AG10803 (cell line): ENCODE measurements at regions not wholly inside any gene's neighbourhood (a gene's known extent, or its start where the extent isn't known, plus 50 kb on each side); places are given as distances from the start of the nearest gene placed in this dataset.

Experiments
- DNase-seq: peaks from one replicate; pipeline ENCODE4 v3.0.0; 2010; ENCODE audit warnings: low read depth
- H3K4me3 ChIP-seq: 2 replicates; pipeline ENCODE4 v1.5.1; 2011; ENCODE audit warnings: mild to moderate bottlenecking, low read length, control low read depth
- CTCF ChIP-seq: conservative IDR thresholded peaks from 2 replicates; pipeline ENCODE4 v1.5.1; 2011; ENCODE audit warnings: mild to moderate bottlenecking, low read length, control low read depth, inconsistent platforms

- DNase-seq, result no peak
- no peak overlapping the region for H3K4me3 ChIP-seq
Observed at GRCh38 chr3:59121346-59122144, 71.7 kb upstream of the CFAP20DC start.

DNA sequence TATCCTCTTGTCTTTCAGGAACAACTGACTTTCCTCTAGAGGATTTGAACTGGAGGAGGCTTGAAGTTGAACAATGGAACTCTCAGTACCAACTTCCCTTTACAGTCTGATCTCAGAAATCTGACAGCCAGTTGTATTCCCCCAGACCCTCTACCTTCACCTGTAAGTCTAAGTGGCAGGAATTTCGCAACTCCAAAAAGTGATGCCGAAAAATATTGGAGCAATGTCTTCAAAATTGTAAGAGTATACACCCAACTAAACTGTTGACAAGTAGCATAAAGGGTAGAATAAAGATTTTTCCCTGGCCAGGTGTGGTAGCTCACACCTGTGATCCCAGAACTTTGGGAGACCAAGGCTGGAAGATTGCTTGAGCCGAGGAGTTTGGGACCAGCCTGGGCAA is 69.1 kb upstream of the CFAP20DC start:
- H3K4me3 ChIP-seq, result no peak overlapping the region
- TF ChIP-seq CTCF, result no peak
- no peak for DNase-seq

More at GRCh38 chr3:59121346-59122144, 71.7 kb upstream of the CFAP20DC start:
- TF ChIP-seq CTCF, result no peak

DNA sequence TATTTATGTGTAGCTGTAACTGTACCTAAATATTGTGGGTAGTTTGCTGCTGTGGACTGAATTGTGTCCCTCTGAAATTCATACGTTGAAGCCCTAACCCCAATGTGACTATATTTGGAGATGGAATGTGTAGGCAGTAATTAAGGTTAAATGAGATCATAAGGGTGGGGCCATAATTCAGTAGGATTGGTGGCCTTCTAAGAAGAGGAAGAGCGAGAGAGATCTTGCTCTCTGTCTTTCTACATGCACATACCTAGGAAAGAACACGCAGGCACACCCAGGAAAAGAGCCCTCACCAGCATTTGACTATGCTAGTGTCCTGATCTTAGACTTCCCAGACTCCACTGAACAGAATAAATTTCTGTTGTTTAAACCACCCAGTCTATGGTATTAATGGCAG is 67.6 kb upstream of the CFAP20DC start:
- H3K4me3 ChIP-seq, result no peak overlapping the region
- TF ChIP-seq CTCF, result no peak

DNA sequence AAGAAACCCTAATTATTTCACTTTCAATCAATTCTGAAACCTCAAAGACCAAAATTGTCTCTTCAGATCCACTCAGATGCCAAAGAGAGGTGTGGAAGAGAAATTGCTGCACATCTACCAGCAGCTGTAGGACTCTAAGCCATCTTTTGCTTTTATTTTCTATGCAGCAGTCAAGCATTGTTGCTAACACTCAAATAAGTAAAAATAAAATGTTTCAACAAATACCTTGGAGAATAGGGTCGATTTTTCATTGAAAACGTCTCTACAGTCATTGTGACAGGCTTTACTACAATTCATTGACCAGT is 66.4 kb upstream of the CFAP20DC start:
- H3K4me3 ChIP-seq, result peak overlapping the region; percentile 37
- no peak for DNase-seq
- no peak for TF ChIP-seq CTCF

More for the DNA sequence above, 67.6 kb upstream of the CFAP20DC start:
- no peak for DNase-seq

- peak; percentile 38 for DNase-seq
- peak overlapping the region; percentile 37 for H3K4me3 ChIP-seq
- no peak for TF ChIP-seq CTCF
Observed at GRCh38 chr3:59115364-59116232, 65.8 kb upstream of the CFAP20DC start.

- peak; percentile 21 for DNase-seq
- no peak for TF ChIP-seq CTCF
- H3K4me3 ChIP-seq, result no peak overlapping the region
Observed at GRCh38 chr3:59107856-59108815, 58.3 kb upstream of the CFAP20DC start.
